LoVo (cell line): ENCODE measurements at regions not wholly inside any gene's neighbourhood (a gene's known extent, or its start where the extent isn't known, plus 50 kb on each side); places are given as distances from the start of the nearest gene placed in this dataset.
"Not testable (repeated sequence)": the region's sequence is repeated elsewhere in the genome, so short reads cannot be mapped to it uniquely, and the experiment has no call there.

Experiments
- DNase-seq: peaks from one replicate; pipeline ENCODE4 v3.0.0-alpha.2; 2016; ENCODE audit warnings: low spot score

DNA sequence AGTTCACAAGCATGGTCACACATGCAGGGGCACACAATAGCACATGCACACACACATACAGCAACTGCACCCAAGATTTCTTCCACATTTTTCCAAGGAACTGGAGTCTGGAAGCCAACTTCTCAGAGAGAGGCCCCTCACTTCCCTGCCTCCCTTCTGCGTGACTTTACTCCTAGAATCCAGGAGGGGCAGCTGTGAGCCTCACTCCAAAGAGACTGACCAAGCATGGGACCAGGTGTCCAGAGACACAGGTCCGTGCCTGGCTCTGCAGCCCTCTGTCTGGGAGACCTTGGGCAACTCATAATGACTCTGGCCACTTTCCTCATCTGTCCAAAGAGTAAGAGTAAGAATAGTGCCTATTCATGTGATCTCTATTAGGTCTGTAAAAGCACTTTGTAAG lies 104.7 kb upstream of the TMEM132E start:
- no peak for DNase-seq

DNA sequence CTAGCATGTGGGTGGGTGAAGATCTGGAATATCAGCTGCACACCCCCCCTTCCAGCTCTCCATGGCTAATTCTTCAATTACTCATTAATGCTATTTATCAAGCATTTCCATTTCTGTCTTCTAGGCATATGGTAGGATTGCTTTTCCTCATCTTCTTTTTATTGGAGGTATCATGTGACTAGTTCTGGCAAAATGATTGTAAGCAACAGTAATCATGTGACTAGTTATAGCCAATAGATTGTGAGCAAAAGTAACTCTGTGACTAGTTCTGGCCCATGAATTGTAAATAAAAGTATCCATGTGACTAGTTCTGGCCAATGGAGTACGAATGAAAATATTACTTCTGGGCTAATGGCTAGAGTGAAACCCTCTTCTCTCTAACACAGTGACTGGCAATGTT lies 107.0 kb upstream of the TMEM132E start:
- no peak for DNase-seq

DNA sequence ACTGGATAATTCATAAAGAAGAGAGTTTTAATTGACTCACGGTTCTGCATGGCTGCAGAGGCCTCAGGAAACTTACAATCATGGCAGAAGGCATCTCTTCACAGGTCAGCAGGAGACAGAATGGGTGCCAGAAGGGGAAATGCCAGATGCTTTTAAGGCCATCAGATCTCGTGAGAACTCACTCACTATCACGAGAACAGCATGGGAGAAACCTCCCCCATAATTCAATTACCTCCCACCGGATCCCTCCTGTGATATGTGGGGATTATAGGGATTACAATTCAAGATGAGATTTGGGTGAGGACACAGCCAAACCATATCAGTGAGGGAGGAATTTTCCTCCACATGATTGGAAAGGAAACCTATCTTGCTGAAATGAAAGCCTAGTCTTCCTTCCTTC lies 108.1 kb upstream of the TMEM132E start:
- not testable (repeated sequence) for DNase-seq

DNA sequence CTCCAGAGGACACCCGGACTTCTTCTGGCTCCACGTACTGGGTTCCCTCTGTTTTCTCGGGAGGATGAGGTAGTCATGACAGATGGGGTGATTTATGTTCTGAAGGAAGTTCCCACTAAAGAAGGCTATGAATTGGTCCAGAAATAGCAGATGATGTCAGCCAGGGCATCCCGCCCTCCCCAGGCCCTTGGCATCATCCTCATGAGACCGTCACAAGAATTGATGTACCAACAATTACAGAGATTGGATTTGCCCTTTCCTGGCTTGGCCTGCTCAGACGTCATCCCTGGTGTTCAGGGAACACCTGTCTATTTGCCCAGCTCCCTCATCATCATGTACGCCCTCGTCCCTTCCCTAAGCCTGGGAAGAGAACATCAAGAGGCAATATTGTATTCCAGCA lies 102.8 kb upstream of the CCL1 start:
- DNase-seq, result no peak

DNA sequence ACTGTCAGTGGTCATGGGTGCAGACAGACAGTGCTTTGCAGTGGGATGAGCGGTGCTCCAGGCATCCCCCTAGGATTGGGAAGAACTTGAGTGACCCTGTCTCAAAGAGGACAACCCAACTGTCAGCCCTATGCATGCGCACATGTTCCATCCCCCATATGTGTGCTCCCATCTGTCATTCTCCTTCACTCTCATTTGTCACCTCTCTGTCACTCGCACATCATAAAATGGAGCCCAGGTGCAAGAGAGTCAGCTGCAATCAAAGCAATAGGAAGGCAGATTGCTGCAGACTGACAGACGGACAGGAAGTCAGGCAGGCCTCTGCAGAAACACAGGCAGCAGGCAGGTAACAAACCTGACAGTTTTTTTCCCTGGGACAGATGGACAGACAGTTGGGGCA lies 101.8 kb upstream of the CCL1 start:
- no peak for DNase-seq

DNA sequence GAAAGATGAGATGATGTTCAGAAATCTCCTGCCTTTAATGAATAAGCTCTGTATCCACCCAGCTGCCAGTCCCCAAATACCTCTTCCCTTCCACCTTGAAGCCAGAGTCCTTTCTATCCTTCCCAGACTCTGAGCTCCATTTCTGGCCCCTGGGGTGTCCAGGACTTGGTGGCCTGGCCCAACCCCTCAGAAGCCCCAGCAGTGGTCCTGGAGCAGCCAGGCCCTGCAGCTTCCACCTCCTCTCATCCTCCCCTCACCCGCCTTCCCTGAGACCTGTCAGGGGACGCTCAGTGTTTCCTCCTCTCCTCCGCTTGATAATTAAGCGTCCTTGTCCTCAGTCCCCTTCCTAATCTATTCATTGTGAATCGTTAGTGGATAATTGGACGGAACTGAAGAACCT lies 95.2 kb upstream of the CCL1 start:
- no peak for DNase-seq

DNA sequence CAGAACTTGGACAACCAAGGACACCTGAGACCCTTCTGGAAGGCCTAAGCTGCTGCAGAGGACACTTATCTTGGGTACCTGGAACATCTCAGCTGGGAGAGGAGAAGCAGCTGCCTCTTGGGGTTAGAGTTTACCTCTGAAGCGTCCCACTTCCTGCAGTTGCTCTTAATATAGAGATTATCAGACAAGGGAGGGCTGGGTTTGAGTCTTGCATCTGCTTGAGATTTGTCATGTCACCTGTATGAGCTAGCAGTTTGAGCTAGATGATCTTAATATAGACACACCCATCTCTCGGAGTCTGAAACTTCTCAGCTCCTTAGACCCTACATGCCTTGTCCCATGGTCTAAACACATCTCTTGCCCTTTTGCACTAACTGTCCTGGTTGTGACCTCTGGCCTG lies 93.1 kb upstream of the CCL1 start:
- DNase-seq, result no peak

DNA sequence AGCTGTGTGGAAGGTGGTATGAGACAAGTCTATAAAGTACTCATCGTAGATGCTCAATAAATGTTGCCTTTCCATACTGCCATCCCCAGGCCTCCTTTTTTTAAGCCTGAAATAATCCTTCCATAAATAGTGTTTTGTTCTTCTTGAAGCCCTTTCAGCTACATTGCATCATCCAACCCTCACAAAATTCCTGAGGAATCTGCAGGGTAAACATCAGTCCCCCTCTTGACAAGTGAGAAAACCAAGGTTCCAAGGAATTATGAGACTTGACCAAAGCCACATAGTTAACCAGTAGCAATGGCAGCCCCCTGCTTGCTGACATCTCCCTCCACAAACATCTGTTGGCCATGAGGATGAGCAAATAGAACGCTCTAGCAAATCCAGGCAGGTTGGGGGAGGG lies 89.7 kb upstream of the CCL1 start:
- no peak for DNase-seq

DNA sequence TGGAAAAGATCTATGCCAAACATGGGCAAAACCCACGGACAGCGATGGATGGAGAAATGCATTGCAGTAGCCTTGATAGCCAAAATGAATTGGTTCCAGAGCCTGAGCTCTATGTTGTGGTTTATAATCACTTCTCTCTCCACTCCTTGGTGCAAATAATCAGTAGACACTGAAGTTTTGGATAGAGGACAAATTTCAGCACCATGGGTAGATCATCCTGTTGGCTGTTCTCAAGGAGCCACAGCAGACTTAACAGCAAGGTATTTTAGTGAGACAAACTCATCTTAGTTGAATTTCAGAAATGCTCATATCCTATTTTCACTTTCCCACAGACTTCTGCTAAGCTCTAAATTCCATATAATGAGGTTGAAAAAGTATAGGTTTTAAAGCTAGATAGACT lies 88.3 kb upstream of the CCL1 start:
- no peak for DNase-seq

DNA sequence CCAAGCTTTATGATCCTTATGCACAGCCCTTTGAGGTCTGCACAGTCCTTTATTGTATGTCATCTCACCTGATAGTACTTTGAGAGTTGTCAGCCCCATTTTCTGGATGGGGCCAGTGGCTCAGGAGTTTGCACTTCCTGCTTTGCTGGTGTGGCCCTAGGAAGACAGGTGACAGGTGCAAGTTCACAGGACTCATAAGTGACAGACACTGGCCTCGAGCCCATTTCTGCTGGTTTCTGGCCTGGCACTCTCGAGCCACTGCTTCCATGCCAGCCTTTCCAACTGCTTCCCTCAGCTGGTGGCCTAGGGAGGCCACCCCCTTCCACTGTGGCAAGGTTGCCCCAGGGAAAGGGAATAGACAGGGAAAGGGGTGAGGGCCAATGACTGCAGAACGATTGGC lies 84.4 kb upstream of the CCL1 start:
- no peak for DNase-seq

DNA sequence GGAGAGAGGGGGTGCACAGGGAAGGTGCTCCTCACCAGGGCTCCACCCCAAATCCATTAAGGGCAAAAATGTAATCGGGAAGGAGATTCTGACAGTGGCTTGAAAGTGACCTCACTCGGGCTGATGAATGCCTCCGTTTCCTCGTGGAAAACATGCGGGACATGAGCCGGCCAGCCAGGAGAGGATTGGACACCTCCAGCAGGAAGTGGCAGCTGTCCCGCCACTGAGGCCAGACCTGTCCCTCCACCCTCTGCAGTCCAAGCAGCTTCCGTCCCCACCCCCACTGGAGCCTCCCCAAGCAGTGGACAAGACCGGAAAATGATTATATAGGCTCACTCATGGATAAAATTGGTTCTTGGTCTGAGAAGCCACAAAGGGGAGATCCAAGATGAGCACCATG lies 82.1 kb upstream of the CCL1 start:
- DNase-seq, result no peak

DNA sequence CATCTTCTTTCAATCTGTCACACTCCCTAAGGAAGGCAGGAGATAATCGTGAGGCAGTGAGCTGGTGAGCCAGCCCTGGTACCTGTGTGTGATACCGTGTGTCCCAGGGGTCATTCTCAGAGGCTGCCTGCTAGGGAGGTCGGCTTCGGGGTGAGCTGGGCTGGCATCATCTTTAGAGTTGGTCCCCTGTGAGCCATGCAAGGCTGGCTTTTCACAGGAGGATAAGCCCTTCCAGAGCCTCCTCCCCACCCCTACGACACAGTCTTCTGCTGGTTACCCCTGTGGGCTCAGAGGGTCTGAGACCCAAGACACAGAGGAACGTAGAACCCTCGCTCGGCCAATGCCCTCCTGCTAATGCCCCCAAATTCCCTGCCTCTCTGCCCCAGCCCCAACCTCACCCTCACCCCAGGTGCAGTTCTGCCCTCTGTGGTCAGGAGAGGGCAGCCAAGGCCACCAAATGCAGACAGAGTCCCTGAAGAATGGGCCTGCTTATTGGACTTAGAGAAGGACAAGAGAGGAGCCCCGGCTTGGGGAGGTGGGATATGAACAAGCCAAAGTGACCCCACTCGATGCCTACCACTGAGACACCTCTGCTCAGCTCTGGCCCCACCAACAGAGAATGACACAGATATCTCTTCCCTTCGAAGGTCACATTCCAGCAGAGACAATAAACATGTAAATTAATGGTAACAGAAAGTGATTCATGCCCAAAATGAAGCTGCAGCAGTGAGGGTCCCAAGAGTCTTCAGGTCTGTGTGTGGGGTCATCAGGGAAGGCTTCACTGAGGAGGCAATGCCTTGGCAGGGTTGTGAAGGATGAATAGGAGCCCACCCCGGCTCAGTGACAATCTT lies 80.8 kb upstream of the CCL1 start:
- DNase-seq, result no peak

DNA sequence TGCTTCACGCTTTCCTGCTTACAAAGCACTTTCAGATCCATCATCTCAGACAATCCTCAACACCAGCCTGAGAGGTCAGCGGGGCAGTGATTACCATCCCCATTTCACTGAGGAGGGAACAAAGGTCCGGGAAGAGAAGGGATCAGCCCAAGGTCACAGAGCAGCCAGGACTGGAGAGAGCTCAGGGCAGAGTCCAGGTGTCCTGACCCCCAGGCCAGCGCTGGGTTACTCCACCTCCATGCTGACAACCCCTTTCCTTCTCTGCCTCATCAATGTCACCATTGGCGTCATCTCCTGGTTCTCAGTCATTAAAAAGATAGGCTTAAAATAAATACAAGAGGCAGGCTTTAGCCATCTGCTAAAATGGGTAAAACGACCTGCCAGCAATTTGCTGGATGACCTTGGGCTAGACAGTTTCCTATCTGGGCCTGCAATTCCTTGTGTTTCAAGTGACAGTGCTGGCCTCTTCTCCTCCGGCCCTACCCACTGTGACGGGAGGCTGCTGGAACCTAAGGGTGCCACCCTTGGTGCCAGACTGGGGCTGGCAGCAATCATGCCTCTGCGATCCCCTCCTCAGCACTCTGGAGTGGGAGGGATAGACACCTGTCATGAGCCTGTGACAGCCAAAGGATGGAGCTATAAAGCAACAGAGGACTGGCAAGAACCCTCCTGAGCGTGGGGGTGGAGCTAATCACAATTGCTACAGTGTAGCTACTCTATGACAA lies 79.5 kb upstream of the CCL1 start:
- DNase-seq, result no peak

DNA sequence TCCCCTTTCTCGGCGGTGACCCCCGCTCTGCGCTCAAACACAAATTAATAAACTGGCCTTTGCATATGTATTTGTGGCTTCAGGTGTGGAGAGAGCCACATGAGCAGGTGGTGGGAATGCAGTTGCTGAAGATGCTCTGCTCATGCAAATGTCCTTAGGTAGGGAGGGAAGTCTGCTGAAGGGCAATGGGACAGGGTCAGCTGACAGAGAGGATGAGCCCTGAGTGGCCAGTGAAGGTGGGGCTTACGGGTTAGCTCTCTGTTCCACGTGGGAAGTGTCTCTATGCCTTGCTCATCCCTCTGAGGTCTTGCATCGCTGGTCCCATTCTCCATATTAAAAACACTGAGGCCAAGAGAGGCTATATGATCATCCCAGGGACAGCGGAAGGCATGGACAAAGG lies 74.2 kb upstream of the CCL1 start:
- DNase-seq, result no peak

DNA sequence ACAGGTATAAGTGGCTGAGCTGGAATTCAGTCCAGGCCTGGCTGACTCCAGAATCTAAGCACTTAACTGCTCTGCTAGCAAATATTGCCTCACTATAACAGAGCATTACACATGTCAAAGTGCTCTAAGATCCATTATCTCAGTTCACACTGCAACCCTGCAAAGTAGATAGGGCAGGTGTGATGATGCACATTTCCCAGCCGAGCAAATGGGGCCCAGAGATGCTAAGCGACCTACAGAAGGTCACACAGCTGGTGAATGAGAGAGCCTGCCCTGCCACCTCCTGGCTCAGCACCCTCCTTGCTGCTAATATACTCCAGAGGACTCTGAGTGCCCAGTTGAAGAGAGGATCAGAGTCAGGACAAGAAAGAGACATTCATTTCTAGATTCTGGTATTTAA lies 73.6 kb upstream of the CCL1 start:
- no peak for DNase-seq

DNA sequence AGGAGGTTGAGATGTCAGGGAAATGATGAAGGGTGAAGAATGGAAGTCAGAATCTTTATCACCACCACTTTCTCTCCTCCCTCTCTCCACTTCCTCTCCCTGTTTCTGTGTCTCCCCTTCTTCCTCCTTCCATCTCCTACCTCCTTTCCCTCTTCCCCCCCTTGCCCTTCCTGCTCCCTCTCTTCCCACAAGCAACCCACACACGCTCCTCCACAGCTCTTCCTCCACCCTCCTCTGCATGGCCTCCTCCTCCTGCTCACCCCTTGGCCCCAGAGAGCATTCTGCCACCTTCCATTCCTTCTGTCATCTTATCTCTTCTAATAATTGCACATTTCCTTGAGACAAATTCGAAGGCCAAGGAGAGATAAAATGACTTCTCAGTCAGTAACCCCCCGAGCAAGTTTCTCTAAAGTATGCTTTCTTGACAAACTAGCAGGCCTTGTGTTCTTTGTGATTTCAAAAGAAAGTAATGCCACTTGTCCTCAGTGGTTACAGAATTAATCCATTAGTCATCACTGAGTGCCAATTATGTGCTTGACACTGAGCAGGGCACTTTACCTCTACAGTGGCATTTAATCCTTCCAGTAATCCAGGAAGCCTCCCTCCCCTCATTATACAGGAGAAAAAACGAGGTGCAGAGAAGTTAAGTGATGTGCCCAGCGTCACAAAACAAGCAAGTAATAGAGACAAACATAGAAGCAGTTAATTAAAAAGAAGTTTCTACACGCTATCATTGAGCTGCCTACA lies 72.3 kb upstream of the CCL1 start:
- DNase-seq, result no peak

DNA sequence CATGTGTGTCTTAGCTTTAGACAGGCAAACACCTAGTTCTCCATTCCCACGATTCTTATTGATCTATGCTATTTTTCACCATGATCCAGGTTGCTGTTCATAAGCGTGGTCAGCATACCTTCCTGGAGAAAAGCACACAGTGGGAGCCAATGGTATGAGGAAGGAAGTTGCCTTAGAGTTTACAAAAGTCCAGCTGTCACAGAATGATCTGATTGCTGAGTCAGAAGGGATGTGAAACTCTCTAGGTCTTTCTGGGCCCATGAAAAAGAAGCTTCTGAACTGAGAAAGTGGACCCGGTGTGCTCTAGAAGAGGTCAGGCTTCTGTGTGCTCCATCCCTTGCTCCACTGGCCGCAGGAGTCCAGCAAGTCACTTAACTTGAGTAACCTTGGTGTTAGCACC lies 71.0 kb upstream of the CCL1 start:
- DNase-seq, result no peak

DNA sequence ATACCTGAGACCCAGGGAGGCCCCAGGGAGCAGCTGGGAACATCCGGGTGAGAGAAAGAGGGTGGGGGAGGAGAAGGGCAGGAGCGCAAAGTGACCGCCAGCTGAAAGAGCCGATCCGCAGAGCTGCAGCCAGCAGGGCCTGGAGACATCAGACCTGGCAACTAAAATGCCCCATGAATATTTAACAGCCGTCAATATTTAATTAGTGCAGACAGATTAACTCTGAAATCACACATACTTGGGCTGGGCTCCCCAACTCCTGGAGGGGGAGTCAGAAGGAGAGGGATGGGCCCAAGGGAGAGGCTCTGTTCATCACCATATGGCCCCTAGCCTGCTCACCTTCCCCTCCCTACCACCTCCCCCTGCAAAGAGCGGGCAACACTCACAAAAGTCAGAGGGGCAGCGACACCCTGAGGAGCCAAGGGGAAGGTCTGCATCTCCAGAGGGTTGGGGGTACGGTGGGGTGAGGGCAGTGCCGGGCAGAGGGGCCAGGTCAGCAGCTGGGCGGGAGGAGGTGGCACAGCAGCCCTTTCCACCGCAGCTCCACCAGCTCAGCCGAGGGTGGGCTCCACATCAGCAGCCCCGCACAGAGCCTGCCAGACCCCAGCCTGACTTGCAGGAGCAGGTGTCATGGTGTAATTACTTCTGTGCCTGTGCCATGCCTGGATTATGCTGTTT lies 61.9 kb upstream of the CCL1 start:
- no peak for DNase-seq

DNA sequence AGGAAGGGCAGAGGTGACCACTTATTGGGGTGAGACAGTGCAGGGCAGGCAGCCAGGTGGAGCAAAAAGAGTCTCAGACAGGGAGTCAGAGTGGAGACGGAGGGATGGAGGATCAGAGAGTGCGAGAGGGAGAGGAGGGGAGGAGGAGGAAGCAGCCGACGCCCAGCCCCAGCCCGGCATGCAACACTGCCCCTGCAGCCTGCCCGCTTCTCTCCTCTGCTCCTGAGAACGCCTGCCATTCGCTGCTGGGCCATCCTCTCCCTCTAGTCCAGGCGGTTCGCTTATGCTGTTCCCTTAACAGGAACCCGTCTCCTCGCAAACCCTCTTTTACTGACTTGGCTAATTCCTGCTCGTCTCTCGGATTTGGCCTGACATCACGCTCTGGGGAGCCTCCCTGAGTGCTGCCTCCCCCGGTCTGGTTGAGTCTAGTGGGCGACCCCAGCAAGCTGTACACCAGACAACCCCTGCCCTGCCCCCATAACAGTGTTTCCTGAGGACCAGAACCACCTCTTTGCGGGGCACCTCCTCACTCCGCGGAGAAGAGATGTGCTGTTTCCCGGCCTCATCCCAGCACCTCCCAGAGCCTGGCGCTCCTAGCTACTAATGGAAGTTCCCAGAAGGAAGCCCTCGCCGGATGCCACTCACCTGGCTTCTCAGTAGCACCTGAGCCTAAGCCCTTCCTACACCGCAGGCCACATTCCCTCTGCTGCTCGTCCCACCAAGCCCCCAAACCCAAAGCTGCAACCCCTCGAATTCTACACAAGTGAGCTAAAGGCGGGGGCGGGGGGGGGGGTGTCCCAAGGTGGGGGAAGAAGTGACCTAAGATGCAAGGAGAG lies 61.2 kb upstream of the CCL1 start:
- no peak for DNase-seq

DNA sequence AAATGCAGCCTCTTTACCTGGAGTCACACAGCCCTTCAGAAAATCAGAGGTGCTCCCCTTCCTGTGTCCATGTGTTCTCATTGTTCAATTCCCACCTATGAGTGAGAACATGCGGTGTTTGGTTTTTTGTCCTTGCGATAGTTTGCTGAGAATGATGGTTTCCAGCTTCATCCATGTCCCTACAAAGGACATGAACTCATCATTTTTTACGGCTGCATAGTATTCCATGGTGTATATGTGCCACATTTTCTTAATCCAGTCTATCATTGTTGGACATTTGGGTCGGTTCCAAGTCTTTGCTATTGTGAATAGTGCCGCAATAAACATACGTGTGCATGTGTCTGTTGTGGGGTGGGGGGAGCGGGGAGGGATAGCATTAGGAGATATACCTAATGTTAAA lies 60.3 kb upstream of the CCL1 start:
- not testable (repeated sequence) for DNase-seq

DNA sequence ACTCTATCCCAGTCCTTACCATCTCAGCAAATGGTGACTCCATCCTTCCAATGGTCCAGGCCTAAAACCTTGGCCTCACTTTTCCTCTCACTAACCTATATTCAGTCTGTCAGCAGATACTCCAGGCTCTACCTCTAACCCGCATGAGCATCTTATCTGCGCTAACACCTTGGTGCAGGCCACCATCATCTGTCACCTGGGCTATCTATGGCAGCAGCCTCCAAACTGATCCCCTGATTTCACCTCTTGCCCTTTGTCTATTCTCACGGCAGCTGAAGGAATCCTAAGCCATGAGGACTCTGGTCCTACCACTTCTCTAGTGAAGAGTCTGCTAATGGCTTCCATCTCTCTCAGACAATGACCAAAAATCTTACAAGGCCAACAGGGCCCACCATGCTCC lies 57.9 kb upstream of the CCL1 start:
- no peak for DNase-seq
